GM12878 (cell line): ENCODE measurements at regions not wholly inside any gene's neighbourhood (a gene's known extent, or its start where the extent isn't known, plus 50 kb on each side); places are given as distances from the start of the nearest gene placed in this dataset.

Experiments used
- ATAC-seq: fragments of 200-7000 bp; cut with Tn5 transposase; 3 replicates; pipeline ENCODE4 v1.9.1; 2020; ENCODE audit warnings: mild to moderate bottlenecking, moderate library complexity
- BruUV-seq: library from RNA; stranded (reverse); fragments of 400-500 nt; replicated peaks from 2 replicates; lab custom pipeline; 2021; lab: Mats Ljungman, UMichigan
- CTCF ChIA-PET: fragments of 300-600 bp; sonication (Branson Sonifier 250); formaldehyde crosslinking; extraction: SDS; loops from one replicate; lab custom pipeline; 2021; ENCODE audit warnings: inconsistent platforms; lab: Yijun Ruan, JAX
- POLR2A ChIA-PET: fragments of 350-600 bp; formaldehyde crosslinking; extraction: SDS; loops from one replicate; lab custom pipeline; 2021; ENCODE audit warnings: inconsistent platforms; lab: Charles Lee
- RAD21 ChIA-PET: fragments of 300-600 bp; sonication (Branson Sonifier 250); formaldehyde crosslinking; loops from one replicate; lab custom pipeline; 2023; ENCODE audit warnings: antibody characterized with exemption; ENCODE audit not compliant: unreplicated experiment; lab: Charles Lee
- SMC1A ChIA-PET: fragments of 300-600 bp; sonication (Branson Sonifier 250); formaldehyde crosslinking; loops from one replicate; lab custom pipeline; 2023; ENCODE audit not compliant: unreplicated experiment, uncharacterized antibody; lab: Charles Lee
- DNase-seq: peaks from one replicate; pipeline ENCODE4 v3.0.0-alpha.2; 2011; ENCODE audit warnings: low read depth, low spot score
- FAIRE-seq: peaks from 3 replicates; lab custom pipeline; 2011; peaks lifted over from hg19 to GRCh38; lab: Jason Lieb, UNC
- H2AFZ ChIP-seq: 2 replicates; pipeline ENCODE4 v1.6.0; 2011; ENCODE audit warnings: low read depth, low read length, control low read depth; ENCODE audit not compliant: control insufficient read depth
- H3K27ac ChIP-seq: 2 replicates; pipeline ENCODE4 v1.5.1; 2011; ENCODE audit warnings: control low read depth; ENCODE audit not compliant: control insufficient read depth, insufficient read depth
- H3K27me3 ChIP-seq, 2 experiments: replicated peaks in 1 of 2; 2 replicates each; pipeline versions ENCODE4 v1.6.0 to v1.6.1; 2011; ENCODE audit warnings: low read length in 1 of 2; ENCODE audit not compliant: control insufficient read depth in 2 of 2, insufficient read depth in 2 of 2
- H3K36me3 ChIP-seq, 2 experiments: 2 replicates each; pipeline ENCODE4 v1.5.1; 2011; ENCODE audit warnings: low read length in 1 of 2; ENCODE audit not compliant: control insufficient read depth in 2 of 2, insufficient read depth in 2 of 2
- H3K4me1 ChIP-seq: 2 replicates; pipeline ENCODE4 v1.6.1; 2011; ENCODE audit warnings: mild to moderate bottlenecking, low read length, moderate library complexity, mixed read lengths; ENCODE audit not compliant: control insufficient read depth, insufficient read depth
- H3K4me2 ChIP-seq: 2 replicates; pipeline ENCODE4 v1.6.0; 2011; ENCODE audit warnings: control low read depth; ENCODE audit not compliant: control insufficient read depth, insufficient read depth
- H3K4me3 ChIP-seq: fragments of 200-600 bp; sonication (generic); 2 replicates; pipeline ENCODE4 v1.5.1; 2016
- H3K79me2 ChIP-seq: 2 replicates; pipeline ENCODE4 v1.6.0; 2011; ENCODE audit warnings: low read length; ENCODE audit not compliant: control insufficient read depth, insufficient read depth
- H3K9ac ChIP-seq: 2 replicates; pipeline ENCODE4 v1.8.0; 2011; ENCODE audit warnings: low read length, control low read depth, mixed read lengths; ENCODE audit not compliant: control insufficient read depth, insufficient read depth
- H3K9me3 ChIP-seq: replicated peaks from 3 replicates; pipeline ENCODE4 v1.5.1; 2011; ENCODE audit warnings: mild to moderate bottlenecking, low read length; ENCODE audit not compliant: control insufficient read depth, insufficient read depth
- H4K20me1 ChIP-seq: 2 replicates; pipeline ENCODE4 v1.6.0; 2011; ENCODE audit not compliant: control insufficient read depth, insufficient read depth
- ATF2 ChIP-seq: IDR thresholded peaks from 2 replicates; pipeline ENCODE4 v1.6.1; 2012; ENCODE audit warnings: low read length, inconsistent platforms
- BHLHE40 ChIP-seq, 2 experiments: fragments of 450-650 bp in 1 of 2; IDR thresholded peaks; 2 replicates each; pipeline ENCODE4 v1.6.1; 2011 to 2017; ENCODE audit warnings: low read depth in 2 of 2, borderline replicate concordance in 1 of 2, improper control_type of control experiment in 1 of 2, low read length in 1 of 2, mild to moderate bottlenecking in 1 of 2
- E2F8 ChIP-seq: fragments of 450-650 bp; IDR thresholded peaks from 2 replicates; pipeline ENCODE4 v1.6.1; 2018; ENCODE audit warnings: mild to moderate bottlenecking, low read depth, moderate library complexity; ENCODE audit not compliant: partially characterized antibody
- EGR1 ChIP-seq, 2 experiments: IDR thresholded peaks; 1 replicate in 1 of 2; 2 replicates in 1 of 2; pipeline ENCODE4 v1.6.1; 2011 to 2012; ENCODE audit warnings: low read depth in 2 of 2, low read length in 2 of 2, borderline replicate concordance in 1 of 2, mild to moderate bottlenecking in 1 of 2, moderate library complexity in 1 of 2
- ESRRA ChIP-seq: IDR thresholded peaks from 2 replicates; pipeline ENCODE4 v1.6.1; 2012; ENCODE audit warnings: mild to moderate bottlenecking, low read length, improper control_type of control experiment
- GABPA ChIP-seq: IDR thresholded peaks from 2 replicates; pipeline ENCODE4 v1.6.1; 2014; ENCODE audit warnings: antibody characterized with exemption, low read depth, mild to moderate bottlenecking, inconsistent platforms
- NBN ChIP-seq: fragments of 450-650 bp; IDR thresholded peaks from 2 replicates; pipeline ENCODE4 v1.6.1; 2016
- NFIC ChIP-seq: IDR thresholded peaks from 2 replicates; pipeline ENCODE4 v1.6.1; 2012; ENCODE audit warnings: low read depth, mild to moderate bottlenecking, inconsistent platforms, low read length, moderate library complexity
- POU2F2 ChIP-seq: IDR thresholded peaks from 3 replicates; pipeline ENCODE4 v1.6.1; 2011; ENCODE audit warnings: low read depth, mild to moderate bottlenecking, low read length, borderline replicate concordance
- WRNIP1 ChIP-seq: IDR thresholded peaks from 2 replicates; pipeline ENCODE4 v1.6.1; 2011; ENCODE audit warnings: low read depth, low read length, improper control_type of control experiment, borderline replicate concordance
- ZBTB4 ChIP-seq: fragments of 450-650 bp; formaldehyde crosslinking; IDR thresholded peaks from 2 replicates; pipeline ENCODE4 v1.4.0; 2022; ENCODE audit warnings: mild to moderate bottlenecking, moderate library complexity
- ZZZ3 ChIP-seq: IDR thresholded peaks from 2 replicates; pipeline ENCODE4 v1.6.1; 2011; ENCODE audit warnings: low read depth; ENCODE audit not compliant: control insufficient read depth, insufficient read length
- WGBS: methylation state at CpG from one replicate; pipeline ENCODE4 v1.1.6; 2016; ENCODE audit warnings: low lambda C conversion rate; ENCODE audit not compliant: insufficient replicate concordance, insufficient coverage; ENCODE audit errors: missing lambda C conversion rate; 5-methylcytosine and 5-hydroxymethylcytosine counted together
- in situ Hi-C: fragments of 300-500 bp; cut with MboI; formaldehyde crosslinking; loops from 9 replicates; pipeline ENCODE4 v1.14.3; 2018; ENCODE audit warnings: mixed read lengths
- intact Hi-C: fragments of 100-400 bp; cut with micrococcal nuclease; formaldehyde crosslinking; loops from one replicate; pipeline ENCODE4 v1.14.2; 2022; ENCODE audit not compliant: unreplicated experiment

GRCh38 chr15:47932951-47933641 is 187.7 kb upstream of the SLC24A5 start:
- H3K4me1 ChIP-seq = no peaks in the 10 kb centered on the region
- ATAC-seq (no peak), FAIRE-seq (no peak), DNase-seq (no peak)
- SMC1A ChIA-PET = no interaction called here
- no TSS peak for BruUV-seq
- no peak overlapping the region for H3K27ac ChIP-seq
- in situ Hi-C loops (no loop called here), intact Hi-C loops (no loop called here)
- WGBS = 32% methylated on average over 6 of the region's 6 CpGs
- H3K9ac ChIP-seq = no peak overlapping the region
- H3K4me2 ChIP-seq = no peak overlapping the region
- CTCF ChIA-PET = no interaction called here
- no peaks in the 10 kb centered on the region for H4K20me1 ChIP-seq
- no peak overlapping the region for H3K4me3 ChIP-seq
- H3K79me2 ChIP-seq = no peaks in the 10 kb centered on the region
- H3K36me3 ChIP-seq = no peaks in the 10 kb centered on the region
- H3K27me3 ChIP-seq = no peaks in the 10 kb centered on the region
- RAD21 ChIA-PET = no interaction called here
- POLR2A ChIA-PET = no interaction called here
- no peak overlapping the region for H2AFZ ChIP-seq
- H3K9me3 ChIP-seq = no peaks in the 10 kb centered on the region
- no peak for TF ChIP-seq WRNIP1
- no peak for TF ChIP-seq ESRRA
- no peak for TF ChIP-seq EGR1 (IDR thresholded peaks at IDR 0.05; ENCODE audit: borderline replicate concordance in 1 of 2, low read depth in 2 of 2, low read length in 2 of 2)
- TF ChIP-seq ATF2 = no peak
- no peak for TF ChIP-seq ZBTB4
- TF ChIP-seq POU2F2 = no peak
- no peak for TF ChIP-seq NBN
- TF ChIP-seq NFIC = no peak
- TF ChIP-seq GABPA = no peak
- no peak for TF ChIP-seq BHLHE40 (IDR thresholded peaks at IDR 0.05; ENCODE audit: borderline replicate concordance in 1 of 2, low read depth in 2 of 2, low read length in 1 of 2)
- TF ChIP-seq ZZZ3 = no peak
- no peak for TF ChIP-seq E2F8
